ENCODE measurements at regions not wholly inside any gene's neighbourhood (a gene's known extent, or its start where the extent isn't known, plus 50 kb on each side); places are given as distances from the start of the nearest gene placed in this dataset.

DNA sequence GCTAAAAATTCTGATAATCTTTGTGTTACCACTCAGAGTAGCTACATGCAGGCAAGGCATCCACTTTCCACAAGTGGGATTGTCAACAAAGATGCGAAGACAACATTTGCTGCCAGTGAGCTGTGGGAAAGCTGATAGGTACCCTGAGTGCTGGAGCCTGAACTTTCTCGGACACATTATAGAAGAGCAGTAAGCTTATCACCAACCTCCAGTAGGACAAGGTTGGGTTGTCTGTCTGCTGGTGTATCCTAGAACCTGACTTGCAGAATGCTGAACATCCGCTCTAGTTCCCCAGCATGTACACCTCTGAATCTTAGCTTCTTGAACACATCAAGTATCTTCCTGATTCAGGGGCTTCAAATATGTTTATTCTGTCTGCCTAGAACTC, 103.8 kb upstream of the PPM1H start:
- DNase-seq (ENCODE audit: insufficient read length, low spot score), result no peak
- TF ChIP-seq, protein P1, sequence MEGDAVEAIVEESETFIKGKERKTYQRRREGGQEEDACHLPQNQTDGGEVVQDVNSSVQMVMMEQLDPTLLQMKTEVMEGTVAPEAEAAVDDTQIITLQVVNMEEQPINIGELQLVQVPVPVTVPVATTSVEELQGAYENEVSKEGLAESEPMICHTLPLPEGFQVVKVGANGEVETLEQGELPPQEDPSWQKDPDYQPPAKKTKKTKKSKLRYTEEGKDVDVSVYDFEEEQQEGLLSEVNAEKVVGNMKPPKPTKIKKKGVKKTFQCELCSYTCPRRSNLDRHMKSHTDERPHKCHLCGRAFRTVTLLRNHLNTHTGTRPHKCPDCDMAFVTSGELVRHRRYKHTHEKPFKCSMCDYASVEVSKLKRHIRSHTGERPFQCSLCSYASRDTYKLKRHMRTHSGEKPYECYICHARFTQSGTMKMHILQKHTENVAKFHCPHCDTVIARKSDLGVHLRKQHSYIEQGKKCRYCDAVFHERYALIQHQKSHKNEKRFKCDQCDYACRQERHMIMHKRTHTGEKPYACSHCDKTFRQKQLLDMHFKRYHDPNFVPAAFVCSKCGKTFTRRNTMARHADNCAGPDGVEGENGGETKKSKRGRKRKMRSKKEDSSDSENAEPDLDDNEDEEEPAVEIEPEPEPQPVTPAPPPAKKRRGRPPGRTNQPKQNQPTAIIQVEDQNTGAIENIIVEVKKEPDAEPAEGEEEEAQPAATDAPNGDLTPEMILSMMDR (IDR thresholded peaks at IDR 0.05; ENCODE audit: insufficient read depth, missing control alignments), result no peak
- FAIRE-seq, result no peak

GRCh38 chr12:63037746-63038712, 103.1 kb upstream of the PPM1H start:
- TF ChIP-seq, protein P1 (IDR thresholded peaks at IDR 0.05; ENCODE audit: insufficient read depth, missing control alignments), result no peak
- FAIRE-seq, result peak; percentile 32
- DNase-seq (ENCODE audit: insufficient read length, low spot score), result peak; percentile 16

DNA sequence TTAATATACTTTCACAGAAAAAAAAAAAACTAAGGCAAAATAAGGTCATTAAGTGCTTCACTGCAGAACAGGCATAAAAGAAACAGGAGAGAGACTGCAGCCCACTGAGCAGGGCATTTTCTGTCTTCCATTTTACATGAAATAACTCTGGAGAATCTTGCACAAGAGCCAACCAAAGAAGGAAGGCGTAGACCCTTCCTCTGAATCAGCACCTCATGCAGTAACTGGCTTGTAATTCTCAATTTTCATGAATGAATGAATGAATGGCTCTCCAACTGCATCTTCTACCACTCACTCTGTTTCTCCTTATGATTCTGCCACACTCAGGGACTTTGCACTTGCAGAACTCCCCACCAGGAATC, 102.0 kb upstream of the PPM1H start:
- TF ChIP-seq, protein P1 (IDR thresholded peaks at IDR 0.05; ENCODE audit: insufficient read depth, missing control alignments), result no peak
- no peak for FAIRE-seq
- no peak for DNase-seq (ENCODE audit: insufficient read length, low spot score)

DNA sequence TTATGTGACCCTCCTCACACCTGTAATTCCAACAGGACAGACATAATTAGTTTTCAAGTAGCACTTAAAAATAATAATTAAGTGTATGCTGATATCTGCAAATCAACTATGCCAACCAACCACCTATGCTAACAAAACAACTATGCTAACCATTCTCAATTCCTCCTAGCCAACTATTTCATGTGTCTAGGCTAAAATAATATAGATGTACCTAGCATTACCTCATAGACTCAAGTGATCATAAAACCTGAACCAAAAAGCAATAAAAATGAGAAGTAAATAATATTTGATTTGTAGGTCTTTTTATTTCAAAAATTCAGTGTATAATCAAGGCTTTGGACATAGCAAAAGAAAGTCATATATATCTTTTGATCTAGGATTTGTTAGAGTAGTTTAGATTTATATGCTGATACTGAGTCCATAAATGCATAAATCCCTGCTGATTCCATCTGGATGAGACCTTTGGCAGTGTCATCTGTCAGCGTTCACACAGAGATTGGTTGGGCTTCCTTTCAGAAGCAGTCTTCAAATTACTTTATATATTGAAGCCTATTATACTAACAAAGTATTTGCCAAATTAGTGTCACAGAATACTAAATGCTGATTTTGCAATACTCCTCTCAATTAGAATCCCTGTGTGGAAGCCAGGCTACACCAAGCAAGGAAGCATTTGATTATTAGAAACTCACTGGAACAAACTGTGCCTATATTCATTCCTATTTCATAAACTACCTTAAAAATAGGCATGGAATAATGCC, 101.4 kb upstream of the PPM1H start:
- no peak for DNase-seq (ENCODE audit: insufficient read length, low spot score)
- FAIRE-seq, result no peak
- TF ChIP-seq, protein P1 (IDR thresholded peaks at IDR 0.05; ENCODE audit: insufficient read depth, missing control alignments), result no peak

DNA sequence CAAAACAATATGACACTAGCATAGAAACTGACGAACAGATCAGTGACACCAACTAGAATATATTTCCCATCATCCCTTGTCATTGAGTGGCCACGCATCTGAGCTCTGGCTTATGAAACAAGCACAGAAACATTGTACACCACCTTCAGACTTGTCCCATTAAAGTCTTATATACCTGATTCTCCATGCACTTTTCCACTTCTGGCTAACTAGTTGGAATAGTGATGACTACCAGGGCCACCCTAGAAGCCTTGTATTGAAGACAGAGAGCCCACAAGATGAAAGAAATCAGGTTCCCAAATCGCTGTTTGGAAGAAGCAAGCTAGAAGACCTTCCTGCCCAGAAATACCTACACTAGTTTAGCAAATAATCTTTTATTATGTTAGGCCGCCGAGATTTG, 99.7 kb upstream of the PPM1H start:
- FAIRE-seq (no peak), DNase-seq (ENCODE audit: insufficient read length, low spot score) (no peak)
- TF ChIP-seq, protein P1 (IDR thresholded peaks at IDR 0.05; ENCODE audit: insufficient read depth, missing control alignments), result no peak

DNA sequence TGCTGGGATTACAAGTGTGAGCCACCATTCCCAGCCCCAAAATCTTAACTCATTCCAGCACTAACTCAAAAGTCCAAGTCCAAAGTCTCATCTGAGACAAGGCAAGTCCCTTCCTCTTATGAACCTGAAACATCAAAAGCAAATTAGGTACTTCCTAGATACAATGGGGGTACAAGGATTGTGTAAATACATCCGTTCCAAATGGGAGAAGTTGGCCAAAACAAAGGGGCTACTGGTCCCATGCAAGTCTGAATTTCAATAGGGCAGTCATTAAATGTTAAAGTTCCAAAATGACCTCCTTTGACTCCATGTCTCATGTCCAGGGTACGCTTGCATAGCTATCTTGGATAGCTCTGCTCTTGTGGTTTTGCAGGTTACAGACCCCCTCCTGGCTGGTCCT, 94.7 kb upstream of the PPM1H start:
- no peak for FAIRE-seq

More for the DNA sequence above, 94.7 kb upstream of the PPM1H start:
- DNase-seq (ENCODE audit: insufficient read length, low spot score), result no peak
- TF ChIP-seq, protein P1 (IDR thresholded peaks at IDR 0.05; ENCODE audit: insufficient read depth, missing control alignments), result no peak

Data from D721Med (cell line).